ENCODE measurements at regions not wholly inside any gene's neighbourhood (a gene's known extent, or its start where the extent isn't known, plus 50 kb on each side); places are given as distances from the start of the nearest gene placed in this dataset.
A peak's percentile ranks its signal among the peaks of the same experiment; 100 is the strongest.
"Not testable (repeated sequence)": the region's sequence is repeated elsewhere in the genome, so short reads cannot be mapped to it uniquely, and the experiment has no call there.

DNA sequence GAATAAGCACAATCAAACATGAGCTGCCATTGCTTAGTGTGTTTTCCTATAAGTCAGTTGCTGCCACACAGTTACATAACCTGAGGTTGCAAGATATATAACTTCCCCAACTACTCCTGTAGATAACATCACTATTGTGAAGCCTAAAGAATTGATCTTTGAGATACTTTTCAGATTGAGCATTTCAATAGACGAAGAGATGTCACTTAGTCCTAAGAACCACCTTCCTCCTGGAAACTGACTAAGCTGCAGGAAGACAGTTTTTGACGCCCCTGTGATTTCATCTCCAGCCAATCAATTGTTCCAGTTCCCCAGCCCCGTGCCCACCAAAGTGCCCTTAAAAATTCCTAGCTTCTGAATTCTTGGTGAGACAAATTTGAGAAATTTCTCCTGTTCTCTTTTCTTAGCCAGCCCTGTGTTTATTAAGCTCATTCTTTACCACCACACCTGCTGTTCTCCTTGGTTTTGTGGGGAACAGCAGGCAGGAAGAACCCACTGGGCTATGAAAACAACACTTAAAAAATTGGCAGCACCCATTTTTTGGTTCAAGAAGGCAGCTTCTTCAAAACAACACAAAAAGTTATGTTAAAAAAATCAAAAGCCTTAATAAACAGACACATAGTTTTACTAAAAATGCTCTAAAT is 317.1 kb upstream of the PABPC4L start:
- Histone ChIP-seq H3K36me3 (no peaks in the 10 kb centered on the region), H3K4me3 (no peak overlapping the region), H3K9me3 (no peaks in the 10 kb centered on the region), H3K27ac (no peak overlapping the region), H3K27me3 (no peaks in the 10 kb centered on the region), H3K4me1 (no peaks in the 10 kb centered on the region)
- no peak for DNase-seq
- TF ChIP-seq, protein P1, sequence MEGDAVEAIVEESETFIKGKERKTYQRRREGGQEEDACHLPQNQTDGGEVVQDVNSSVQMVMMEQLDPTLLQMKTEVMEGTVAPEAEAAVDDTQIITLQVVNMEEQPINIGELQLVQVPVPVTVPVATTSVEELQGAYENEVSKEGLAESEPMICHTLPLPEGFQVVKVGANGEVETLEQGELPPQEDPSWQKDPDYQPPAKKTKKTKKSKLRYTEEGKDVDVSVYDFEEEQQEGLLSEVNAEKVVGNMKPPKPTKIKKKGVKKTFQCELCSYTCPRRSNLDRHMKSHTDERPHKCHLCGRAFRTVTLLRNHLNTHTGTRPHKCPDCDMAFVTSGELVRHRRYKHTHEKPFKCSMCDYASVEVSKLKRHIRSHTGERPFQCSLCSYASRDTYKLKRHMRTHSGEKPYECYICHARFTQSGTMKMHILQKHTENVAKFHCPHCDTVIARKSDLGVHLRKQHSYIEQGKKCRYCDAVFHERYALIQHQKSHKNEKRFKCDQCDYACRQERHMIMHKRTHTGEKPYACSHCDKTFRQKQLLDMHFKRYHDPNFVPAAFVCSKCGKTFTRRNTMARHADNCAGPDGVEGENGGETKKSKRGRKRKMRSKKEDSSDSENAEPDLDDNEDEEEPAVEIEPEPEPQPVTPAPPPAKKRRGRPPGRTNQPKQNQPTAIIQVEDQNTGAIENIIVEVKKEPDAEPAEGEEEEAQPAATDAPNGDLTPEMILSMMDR (IDR thresholded peaks at IDR 0.05): no peak
- WGBS, 2 donors: 71 to 74% methylated on average over 3 of the region's 3 CpGs
- no peak for ATAC-seq
- FAIRE-seq: no peak
- intact Hi-C loops (cut with DNase I): no loop called here

DNA sequence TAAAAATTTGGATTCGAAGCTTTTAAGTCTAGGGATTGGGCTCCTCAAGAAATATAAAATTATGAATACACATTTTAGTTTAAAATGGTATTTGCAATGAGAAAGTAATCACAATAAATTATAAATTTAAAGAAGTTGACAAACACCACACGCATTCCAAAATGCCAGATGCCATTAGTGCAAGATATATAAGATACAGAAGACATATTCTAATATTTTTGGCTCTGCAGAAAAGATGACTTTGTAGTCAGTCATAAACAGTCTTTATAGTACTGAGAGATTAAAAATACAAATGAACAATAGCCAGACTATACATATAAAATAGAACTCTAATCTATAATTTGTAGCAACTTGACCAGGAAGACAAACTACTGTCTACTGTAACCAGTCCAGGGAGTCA is 309.0 kb upstream of the PABPC4L start:
- WGBS, 2 donors: 75 to 81% methylated on average over 2 of the region's 2 CpGs
- no peak overlapping the region for H3K4me3 ChIP-seq
- H3K27me3 ChIP-seq: no peaks in the 10 kb centered on the region
- intact Hi-C loops (cut with DNase I): no loop called here
- DNase-seq: no peak
- H3K4me1 ChIP-seq: no peaks in the 10 kb centered on the region
- no peak for FAIRE-seq
- no peaks in the 10 kb centered on the region for H3K9me3 ChIP-seq
- TF ChIP-seq, protein P1 (IDR thresholded peaks at IDR 0.05): no peak
- ATAC-seq: no peak
- H3K36me3 ChIP-seq: no peaks in the 10 kb centered on the region
- no peak overlapping the region for H3K27ac ChIP-seq

DNA sequence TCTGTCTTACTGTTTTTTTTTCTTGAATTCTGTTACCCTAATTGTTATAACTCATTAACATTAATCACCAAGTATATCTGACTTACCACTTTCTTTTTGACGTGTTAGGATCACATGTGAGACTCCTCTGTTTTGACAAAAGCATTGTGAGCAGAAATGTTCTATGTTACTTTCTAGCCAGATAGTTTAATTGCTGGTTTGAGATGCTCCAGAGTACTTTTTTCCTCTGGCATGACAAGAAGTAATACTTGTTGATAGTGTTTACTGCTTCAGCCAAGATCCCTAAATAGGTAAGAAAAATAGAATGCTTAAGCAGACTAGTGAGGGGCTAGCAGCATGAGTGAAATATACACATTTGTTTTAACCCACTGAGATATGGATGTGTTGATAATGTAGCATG is 303.9 kb upstream of the PABPC4L start:
- TF ChIP-seq, protein P1 (IDR thresholded peaks at IDR 0.05): no peak
- Histone ChIP-seq H3K27me3 (no peaks in the 10 kb centered on the region), H3K4me1 (no peaks in the 10 kb centered on the region), H3K36me3 (no peaks in the 10 kb centered on the region), H3K27ac (no peak overlapping the region), H3K9me3 (no peaks in the 10 kb centered on the region), H3K4me3 (no peak overlapping the region)
- intact Hi-C loops (cut with DNase I): no loop called here
- DNase-seq (no peak), ATAC-seq (no peak), FAIRE-seq (peak; percentile 37)
- 68 to 74% methylated on average over 1 of the region's 1 CpG for WGBS, 2 donors

DNA sequence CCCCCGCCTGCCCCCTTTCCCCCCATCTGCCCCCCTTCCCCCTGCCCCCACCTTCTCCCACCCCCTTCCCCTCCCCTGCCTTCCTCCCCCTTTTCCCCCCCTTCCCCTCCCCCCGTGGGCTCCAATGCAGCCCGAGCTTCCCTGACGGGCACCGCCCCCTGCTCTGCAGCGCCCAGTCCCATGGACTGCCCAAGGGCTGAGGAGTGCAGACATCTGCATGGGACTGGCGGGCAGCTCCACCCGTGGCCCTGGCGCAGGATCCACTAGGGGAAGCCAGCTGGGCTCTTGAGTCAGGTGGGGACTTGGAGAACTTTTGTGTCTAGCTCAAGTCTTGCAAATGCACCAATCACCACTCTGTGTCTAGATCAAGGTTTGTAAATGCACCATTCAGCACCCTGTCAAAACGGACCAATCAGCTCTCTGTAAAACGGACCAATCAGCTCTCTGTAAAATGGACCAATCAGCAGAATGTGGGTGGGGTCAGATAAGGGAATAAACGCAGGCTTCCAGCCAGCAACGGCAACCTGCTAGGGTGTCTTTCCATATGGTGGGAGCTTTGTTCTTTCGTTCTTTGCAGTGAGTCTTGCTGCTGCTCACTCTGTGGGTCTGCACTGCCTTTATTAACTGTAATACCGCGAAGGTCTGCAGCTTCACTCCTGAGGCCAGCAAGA is 300.5 kb upstream of the PABPC4L start:
- ATAC-seq (no peak), DNase-seq (peak in 1 of 6 donors; percentile 14)

DNA sequence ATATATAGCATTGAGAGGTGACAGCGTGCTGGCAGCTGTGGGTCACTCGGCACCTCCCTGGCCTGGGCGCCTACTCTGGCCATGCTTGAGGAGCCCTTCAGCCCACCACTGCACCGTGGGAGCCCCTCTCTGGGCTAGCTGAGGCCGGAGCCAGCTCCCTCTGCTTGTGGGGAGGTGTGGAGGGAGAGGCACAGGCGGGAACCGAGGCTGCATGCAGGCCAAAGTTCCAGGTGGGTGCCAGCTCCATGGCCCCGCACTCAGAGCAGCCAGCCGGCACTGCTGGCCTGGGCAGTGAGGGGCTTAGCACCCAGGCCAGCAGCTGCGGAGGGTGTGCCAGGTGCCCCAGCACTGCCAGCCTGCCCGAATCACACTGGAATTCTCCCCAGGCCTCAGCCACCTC is 299.9 kb upstream of the PABPC4L start:
- ATAC-seq; H3K36me3 ChIP-seq; H3K27ac ChIP-seq; H3K27me3 ChIP-seq; H3K4me1 ChIP-seq; intact Hi-C loops (cut with DNase I); H3K9me3 ChIP-seq; FAIRE-seq; H3K4me3 ChIP-seq: not testable (repeated sequence)
- 88 to 91% methylated on average over 11 of the region's 11 CpGs for WGBS, 2 donors
- DNase-seq: peak in 2 of 6 donors; percentile 12 to 36

More for the DNA sequence above, 300.5 kb upstream of the PABPC4L start:
- Histone ChIP-seq H3K4me3 (no peak overlapping the region), H3K9me3 (no peaks in the 10 kb centered on the region), H3K36me3 (no peaks in the 10 kb centered on the region), H3K4me1 (no peaks in the 10 kb centered on the region), H3K27me3 (no peaks in the 10 kb centered on the region), H3K27ac (no peak overlapping the region)
- no peak for FAIRE-seq
- TF ChIP-seq, protein P1 (IDR thresholded peaks at IDR 0.05): no peak
- 80% methylated on average over 14 of the region's 16 CpGs for WGBS, 2 donors
- intact Hi-C loops (cut with DNase I): no loop called here

All from pancreas (tissue), 10 donors.